GM21576 (cell line): ENCODE measurements at regions not wholly inside any gene's neighbourhood (a gene's known extent, or its start where the extent isn't known, plus 50 kb on each side); places are given as distances from the start of the nearest gene placed in this dataset.
"Not testable (repeated sequence)": the region's sequence is repeated elsewhere in the genome, so short reads cannot be mapped to it uniquely, and the experiment has no call there.

ENCODE experiments used
- ATAC-seq: cut with Tn5 transposase; IDR thresholded peaks from one replicate; pipeline ENCODE4 v1.9.1; 2021; ENCODE audit warnings: mild to moderate bottlenecking, moderate library complexity; ENCODE audit not compliant: unreplicated experiment

GRCh38 chr14:71355324-71356201 is 448.3 kb downstream of the PCNX1 start:
- no peak for ATAC-seq

GRCh38 chr14:71358209-71358931 is 451.1 kb downstream of the PCNX1 start:
- no peak for ATAC-seq

DNA sequence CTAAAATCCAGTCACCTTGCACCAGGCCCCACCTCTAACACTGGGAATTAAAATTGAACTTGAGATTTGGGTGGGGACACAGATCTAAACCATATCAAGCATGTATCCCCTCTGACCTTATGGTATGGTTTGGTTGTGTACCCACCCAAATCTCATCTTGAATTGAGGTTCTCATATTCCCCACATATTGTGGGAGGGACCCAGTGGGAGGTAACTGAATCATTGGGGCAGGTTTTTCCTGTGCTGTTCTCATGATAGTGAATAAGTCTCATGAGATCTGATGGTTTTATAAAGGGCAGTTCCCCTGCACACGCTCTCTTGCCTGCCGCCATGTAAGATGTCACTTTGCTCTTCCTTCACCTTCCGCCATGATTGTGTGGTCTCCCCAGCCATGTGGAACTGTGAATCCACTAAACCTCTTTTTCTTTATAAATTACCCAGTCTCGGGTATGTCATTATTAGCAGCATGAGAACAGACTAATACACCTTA is 451.7 kb downstream of the PCNX1 start:
- ATAC-seq: not testable (repeated sequence)

GRCh38 chr14:71359823-71360222 is 452.6 kb downstream of the PCNX1 start:
- ATAC-seq: no peak

DNA sequence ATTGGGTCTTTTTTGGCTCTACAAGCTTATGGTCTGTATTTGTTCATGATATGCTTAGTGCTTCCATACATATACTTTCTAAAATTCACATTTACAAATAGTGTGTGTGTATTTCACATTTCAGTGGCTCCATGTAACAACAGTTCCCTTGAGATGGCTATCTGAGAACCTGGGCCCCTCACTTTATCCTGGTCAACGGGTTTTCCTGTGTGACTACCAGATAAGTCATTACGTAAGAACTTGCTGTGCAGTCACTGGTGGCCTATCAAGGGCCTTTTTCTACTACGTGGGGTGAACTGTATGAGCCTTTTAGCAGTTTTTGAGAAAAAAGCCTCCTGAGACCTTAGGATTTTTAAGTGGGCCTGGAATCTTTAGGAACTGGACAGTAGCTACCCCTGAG is 454.1 kb downstream of the PCNX1 start:
- ATAC-seq: no peak

GRCh38 chr14:71361874-71362273 is 454.6 kb downstream of the PCNX1 start:
- no peak for ATAC-seq

GRCh38 chr14:71362282-71362681 is 455.0 kb downstream of the PCNX1 start:
- ATAC-seq: no peak

DNA sequence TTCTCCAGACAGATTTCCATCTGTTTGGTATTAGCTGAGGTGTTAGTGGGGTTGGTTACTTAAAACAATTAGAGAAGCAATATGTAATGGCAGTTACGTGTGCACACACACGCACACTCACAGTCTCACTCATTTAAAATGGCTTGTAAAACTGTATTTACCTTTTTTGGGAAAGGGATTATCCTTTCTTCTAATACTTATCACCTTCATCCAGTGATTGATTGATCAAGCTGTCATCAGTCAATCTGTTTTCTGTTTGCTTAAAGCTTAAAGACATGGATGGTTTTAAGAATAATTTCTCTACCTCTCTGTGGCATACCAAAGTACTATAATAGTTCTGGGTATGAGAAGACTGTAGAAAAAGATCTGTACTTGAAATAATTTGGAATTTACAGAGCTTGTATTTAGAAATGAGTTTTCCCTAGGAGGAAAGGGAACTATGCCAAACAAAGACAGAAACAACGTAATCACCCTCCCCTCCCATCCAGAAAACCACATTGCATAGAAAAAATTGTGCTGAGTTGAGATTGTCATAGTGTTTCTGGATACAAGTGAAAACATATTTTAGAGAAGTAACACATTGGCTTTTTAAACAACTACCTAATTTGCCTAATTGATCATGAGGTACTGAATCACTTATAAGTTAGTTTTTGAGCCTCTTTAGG is 455.8 kb downstream of the PCNX1 start:
- no peak for ATAC-seq

- no peak for ATAC-seq
Measured at GRCh38 chr14:71363946-71364925, 457.0 kb downstream of the PCNX1 start.

GRCh38 chr14:71365361-71365760 is 458.1 kb downstream of the PCNX1 start:
- no peak for ATAC-seq

DNA sequence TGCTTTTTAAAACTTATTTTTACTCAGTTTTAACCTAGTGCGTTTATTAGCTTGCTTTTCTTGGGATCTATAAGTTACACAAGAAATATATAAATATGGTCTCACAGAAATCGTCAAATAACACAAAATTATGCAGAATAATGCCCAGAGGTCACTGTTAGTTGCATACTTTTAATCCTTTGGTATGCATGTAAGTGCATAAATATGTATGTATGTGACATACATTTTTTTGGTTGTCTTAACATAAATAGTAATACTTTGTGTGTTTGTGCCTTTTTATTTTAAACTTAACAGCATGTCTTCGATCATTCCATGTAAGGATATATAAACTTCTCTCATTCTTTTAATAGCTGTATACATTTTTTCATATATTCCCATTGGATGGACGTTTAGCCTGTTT is 459.6 kb downstream of the PCNX1 start:
- ATAC-seq: no peak

GRCh38 chr14:71371711-71372396 is 464.6 kb downstream of the PCNX1 start:
- ATAC-seq: no peak

DNA sequence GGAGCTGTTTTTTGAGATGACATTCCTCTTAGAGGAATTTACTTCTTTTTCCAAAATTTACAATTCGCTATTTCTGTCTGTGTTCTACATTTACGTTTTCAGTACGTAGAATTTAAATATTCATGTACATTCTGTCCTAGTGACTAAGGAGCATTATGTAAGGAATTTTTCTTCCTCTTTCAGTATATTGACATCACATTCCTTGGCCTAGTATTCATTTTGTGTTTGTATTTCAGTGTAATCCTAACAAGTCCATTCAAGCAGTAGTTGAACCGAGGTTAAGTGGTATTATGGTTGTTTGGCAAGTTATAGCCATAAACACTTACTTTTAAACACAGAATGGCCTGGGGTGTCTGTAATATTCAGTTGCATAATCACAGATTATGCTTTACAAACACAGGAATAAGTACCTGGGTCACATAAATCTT is 465.2 kb downstream of the PCNX1 start:
- ATAC-seq: no peak

- no peak for ATAC-seq
Measured at GRCh38 chr14:71373773-71374172, 466.5 kb downstream of the PCNX1 start.

- ATAC-seq: no peak
Measured at GRCh38 chr14:71374989-71375388, 467.7 kb downstream of the PCNX1 start.

DNA sequence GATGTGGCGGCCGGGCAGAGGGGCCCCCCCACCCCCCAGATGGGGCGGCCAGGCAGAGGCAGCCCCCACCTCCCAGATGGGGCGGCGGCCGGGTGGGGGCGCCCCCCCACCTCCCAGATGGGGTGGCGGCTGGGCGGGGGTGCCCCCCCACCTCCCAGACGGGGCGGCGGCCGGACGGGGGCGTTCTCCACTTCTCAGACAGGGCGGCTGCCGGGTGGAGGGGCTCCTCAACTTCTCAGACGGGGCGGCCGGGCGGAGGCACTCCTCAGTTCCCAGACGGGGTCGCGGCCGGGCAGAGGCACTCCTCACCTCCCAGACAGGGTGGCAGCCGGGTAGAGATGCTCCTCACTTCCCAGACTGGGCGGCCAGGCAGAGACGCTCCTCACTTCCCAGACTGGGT is 469.8 kb downstream of the PCNX1 start:
- ATAC-seq: no peak

DNA sequence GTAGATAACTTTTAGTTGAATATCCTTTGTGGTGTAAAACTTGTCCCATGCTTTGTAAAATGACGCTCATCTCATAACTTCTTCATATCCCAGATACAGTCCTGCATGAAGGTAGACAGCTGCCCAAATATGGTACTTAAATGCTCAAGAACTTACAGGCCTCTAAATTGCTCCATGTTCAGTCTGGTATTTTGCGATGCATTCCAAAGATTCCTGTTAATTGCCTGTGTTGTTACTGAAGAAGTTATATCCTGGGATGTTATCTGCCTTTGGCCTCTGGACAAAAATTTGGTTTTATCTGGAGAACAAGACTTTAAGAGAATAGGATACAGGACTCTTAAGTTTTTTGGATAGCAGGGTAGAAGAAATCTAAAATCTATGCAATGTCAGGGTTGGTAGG is 473.0 kb downstream of the PCNX1 start:
- no peak for ATAC-seq

DNA sequence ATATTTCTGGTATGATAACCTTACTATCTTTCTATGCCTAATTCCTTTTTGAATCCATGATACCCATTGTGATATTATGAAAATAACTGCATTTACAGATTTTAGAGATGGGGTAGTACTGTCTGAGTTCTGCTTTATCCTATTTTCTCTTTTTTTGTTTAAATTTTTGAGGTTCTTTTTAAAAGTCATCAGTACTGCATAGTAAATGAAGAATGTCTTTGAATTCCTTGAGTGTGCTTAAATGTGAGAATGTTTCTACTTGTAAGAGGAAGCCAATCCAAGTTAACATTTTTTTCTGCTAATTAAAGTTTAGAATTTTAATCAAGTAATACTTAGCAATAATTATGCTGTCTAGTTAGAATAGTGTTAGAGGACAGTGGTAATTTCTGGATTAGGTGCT is 474.6 kb downstream of the PCNX1 start:
- no peak for ATAC-seq

- no peak for ATAC-seq
Measured at GRCh38 chr14:71382315-71382714, 475.1 kb downstream of the PCNX1 start.

- no peak for ATAC-seq
Measured at GRCh38 chr14:71383510-71383909, 476.3 kb downstream of the PCNX1 start.
